Esophagus muscularis mucosa (tissue), 4 donors: ENCODE measurements at regions not wholly inside any gene's neighbourhood (a gene's known extent, or its start where the extent isn't known, plus 50 kb on each side); places are given as distances from the start of the nearest gene placed in this dataset.

Experiments
- DNase-seq: peaks from one replicate; pipeline ENCODE4 v3.0.0-alpha.2; 2017; ENCODE audit errors: extremely low spot score
- H3K27ac ChIP-seq, 4 donors: fragments of 200-600 bp; sonication (generic); replicated peaks in 1 of 4; 1 replicate in 3 of 4; 2 replicates in 1 of 4; pipeline ENCODE4 v1.5.1; 2016 to 2019; ENCODE audit warnings: mild to moderate bottlenecking in 1 of 4
- H3K27me3 ChIP-seq, 4 donors: fragments of 200-600 bp; sonication (generic); one replicate each; pipeline versions ENCODE4 v1.5.1 to v1.6.0; 2016 to 2019
- H3K36me3 ChIP-seq, 4 donors: fragments of 200-600 bp; sonication (generic); one replicate each; pipeline ENCODE4 v1.5.1; 2016 to 2019
- H3K4me1 ChIP-seq, 4 donors: fragments of 200-600 bp; sonication (generic); one replicate each; pipeline ENCODE4 v1.5.1; 2016 to 2019
- H3K4me3 ChIP-seq, 4 donors: fragments of 200-600 bp; sonication (generic); 1 replicate in 2 of 4; 2 replicates in 2 of 4; pipeline ENCODE4 v1.5.1; 2016 to 2019; ENCODE audit warnings: mild to moderate bottlenecking in 4 of 4, moderate library complexity in 1 of 4
- H3K9me3 ChIP-seq, 4 donors: fragments of 200-600 bp; sonication (generic); 1 replicate in 3 of 4; 2 replicates in 1 of 4; pipeline ENCODE4 v1.5.1; 2016 to 2019
- CTCF ChIP-seq, 3 experiments: fragments of 200-600 bp in 2 of 3; fragments of 450-650 bp in 1 of 3; sonication (generic) in 2 of 3; IDR thresholded peaks; one replicate each; pipeline ENCODE4 v1.5.1; 2017 to 2019; ENCODE audit warnings: antibody characterized with exemption in 3 of 3, mild to moderate bottlenecking in 2 of 3, moderate library complexity in 1 of 3
- EP300 ChIP-seq: sonication (generic); formaldehyde crosslinking; IDR thresholded peaks from one replicate; pipeline ENCODE4 v1.6.1; 2017; ENCODE audit warnings: antibody characterized with exemption
- POLR2A ChIP-seq: fragments of 450-650 bp; IDR thresholded peaks from one replicate; pipeline ENCODE4 v1.6.1; 2017; ENCODE audit warnings: antibody characterized with exemption, moderate library complexity, mild to moderate bottlenecking, low read depth
- POLR2AphosphoS5 ChIP-seq, 2 donors: sonication (generic); formaldehyde crosslinking; IDR thresholded peaks; one replicate each; pipeline ENCODE4 v1.6.1; 2017; ENCODE audit warnings: antibody characterized with exemption in 2 of 2
- WGBS: methylation state at CpG from one replicate; pipeline ENCODE4 v1.1.5; 2018; 5-methylcytosine and 5-hydroxymethylcytosine counted together
- intact Hi-C: fragments of 100-400 bp; cut with DNase I; formaldehyde crosslinking; loops from one replicate; pipeline ENCODE4 v1.15.1; 2023

GRCh38 chr5:2549354-2549753, 202.1 kb downstream of the IRX2 start:
- Histone ChIP-seq H3K4me1 (peaks cover 0 to 5% (median 2%) of the 10 kb centered on the region in 4 donors), H3K9me3 (peaks cover 0 to 14% (median 14%) of the 10 kb centered on the region in 4 donors), H3K27me3 (peaks cover 0 to 15% (median 0%) of the 10 kb centered on the region in 4 donors), H3K36me3 (no peaks in the 10 kb centered on the region), H3K27ac (no peak overlapping the region), H3K4me3 (no peak overlapping the region)
- TF ChIP-seq POLR2A (no peak), CTCF (IDR thresholded peaks at IDR 0.05) (no peak), EP300 (no peak), POLR2AphosphoS5 (IDR thresholded peaks at IDR 0.05) (no peak)
- 97% methylated on average over 6 of the region's 10 CpGs for WGBS
- DNase-seq = no peak
- intact Hi-C loops = no loop called here

- H3K27ac ChIP-seq = no peak overlapping the region
- no peaks in the 10 kb centered on the region for H3K36me3 ChIP-seq
- no peak overlapping the region for H3K4me3 ChIP-seq
- intact Hi-C loops = no loop called here
- H3K4me1 ChIP-seq = peaks cover 0 to 5% (median 2%) of the 10 kb centered on the region in 4 donors
- peaks cover 0 to 32% (median 0%) of the 10 kb centered on the region in 4 donors for H3K27me3 ChIP-seq
- WGBS = 90% methylated on average over 14 of the region's 14 CpGs
- H3K9me3 ChIP-seq = no peaks in the 10 kb centered on the region
- DNase-seq = no peak
- TF ChIP-seq POLR2A (no peak), POLR2AphosphoS5 (IDR thresholded peaks at IDR 0.05) (no peak), EP300 (no peak), CTCF (IDR thresholded peaks at IDR 0.05) (no peak)
Observed at GRCh38 chr5:2546938-2547337, 204.5 kb downstream of the IRX2 start.

GRCh38 chr5:2544003-2544402, 207.5 kb downstream of the IRX2 start:
- TF ChIP-seq POLR2A (no peak), CTCF (IDR thresholded peaks at IDR 0.05) (no peak), EP300 (no peak), POLR2AphosphoS5 (IDR thresholded peaks at IDR 0.05) (no peak)
- no peaks in the 10 kb centered on the region for H3K36me3 ChIP-seq
- peaks cover 0 to 39% (median 0%) of the 10 kb centered on the region in 4 donors for H3K27me3 ChIP-seq
- no peaks in the 10 kb centered on the region for H3K4me1 ChIP-seq
- intact Hi-C loops = no loop called here
- 88% methylated on average over 5 of the region's 5 CpGs for WGBS
- H3K27ac ChIP-seq = no peak overlapping the region
- no peaks in the 10 kb centered on the region for H3K9me3 ChIP-seq
- no peak for DNase-seq
- no peak overlapping the region for H3K4me3 ChIP-seq

DNA sequence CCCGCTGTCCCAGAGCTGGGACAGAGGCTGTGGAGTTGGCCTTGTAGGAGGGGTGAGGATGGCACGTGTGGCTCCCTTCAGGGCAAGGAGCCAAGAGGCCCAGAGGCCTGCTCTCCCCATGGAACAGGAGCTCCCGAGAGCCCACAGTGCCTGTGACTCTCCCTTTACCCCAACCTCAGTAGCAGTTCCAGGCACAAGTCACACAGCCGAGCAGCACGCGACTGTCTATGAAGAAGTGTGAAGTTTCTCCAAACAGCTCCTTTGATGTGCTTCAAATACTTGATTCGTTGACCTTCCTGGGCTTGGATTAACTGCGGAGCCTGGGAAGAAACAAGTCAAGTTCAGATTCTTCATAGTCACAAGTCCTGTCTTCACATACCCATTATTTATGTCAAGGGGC, 208.7 kb downstream of the IRX2 start:
- Histone ChIP-seq H3K36me3 (no peaks in the 10 kb centered on the region), H3K9me3 (no peaks in the 10 kb centered on the region), H3K27ac (no peak overlapping the region), H3K27me3 (peaks cover 0 to 51% (median 0%) of the 10 kb centered on the region in 4 donors), H3K4me3 (no peak overlapping the region), H3K4me1 (no peaks in the 10 kb centered on the region)
- no peak for DNase-seq
- no peak for TF ChIP-seq EP300
- no peak for TF ChIP-seq CTCF (IDR thresholded peaks at IDR 0.05)
- no peak for TF ChIP-seq POLR2A
- TF ChIP-seq POLR2AphosphoS5 (IDR thresholded peaks at IDR 0.05) = no peak
- 76% methylated on average over 7 of the region's 8 CpGs for WGBS
- intact Hi-C loops = no loop called here

DNA sequence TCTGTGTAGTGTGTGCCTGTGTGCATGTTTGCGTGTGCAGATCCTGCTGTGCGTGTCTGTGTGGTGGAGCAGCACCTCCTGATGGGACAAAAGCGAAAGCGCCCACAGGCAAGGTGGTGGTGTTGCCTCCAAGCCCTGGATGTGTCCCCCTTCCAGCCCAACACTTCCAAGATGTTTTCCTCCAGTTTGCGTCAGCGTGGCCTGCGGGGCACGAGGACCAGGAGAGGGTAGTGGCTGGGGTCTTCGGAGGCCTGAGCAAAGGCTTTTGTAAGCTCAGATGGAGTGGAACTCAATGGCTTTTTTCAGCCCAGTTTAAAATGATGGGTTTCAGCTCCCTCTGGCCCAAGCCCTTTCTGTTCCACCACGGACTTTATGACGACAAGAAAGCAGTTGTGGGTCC, 209.5 kb downstream of the IRX2 start:
- Histone ChIP-seq H3K4me1 (no peaks in the 10 kb centered on the region), H3K36me3 (no peaks in the 10 kb centered on the region), H3K9me3 (no peaks in the 10 kb centered on the region), H3K4me3 (no peak overlapping the region), H3K27me3 (peaks cover 0 to 57% (median 0%) of the 10 kb centered on the region in 4 donors), H3K27ac (no peak overlapping the region)
- 83% methylated on average over 7 of the region's 11 CpGs for WGBS
- no peak for TF ChIP-seq CTCF (IDR thresholded peaks at IDR 0.05)
- no peak for TF ChIP-seq POLR2A
- TF ChIP-seq POLR2AphosphoS5 (IDR thresholded peaks at IDR 0.05) = no peak
- no peak for TF ChIP-seq EP300
- intact Hi-C loops = no loop called here
- DNase-seq = no peak
